Osteocyte (in vitro differentiated cells): ENCODE measurements at regions not wholly inside any gene's neighbourhood (a gene's known extent, or its start where the extent isn't known, plus 50 kb on each side); places are given as distances from the start of the nearest gene placed in this dataset.

Experiments used
- DNase-seq: peaks from one replicate; pipeline ENCODE4 v3.0.0; 2021; ENCODE audit warnings: mixed read lengths; ENCODE audit not compliant: unreplicated experiment; ENCODE audit errors: extremely low spot score
- H3K27ac Mint-ChIP-seq: one replicate; pipeline ENCODE4 v1.8.0; 2021; ENCODE audit warnings: mild to moderate bottlenecking, mixed read lengths; ENCODE audit not compliant: unreplicated experiment
- H3K27me3 Mint-ChIP-seq: one replicate; pipeline ENCODE4 v1.8.0; 2021; ENCODE audit warnings: mixed read lengths; ENCODE audit not compliant: unreplicated experiment
- H3K36me3 Mint-ChIP-seq: one replicate; pipeline ENCODE4 v1.8.0; 2021; ENCODE audit warnings: mixed read lengths; ENCODE audit not compliant: unreplicated experiment
- H3K4me1 Mint-ChIP-seq: one replicate; pipeline ENCODE4 v1.8.0; 2021; ENCODE audit warnings: mixed read lengths; ENCODE audit not compliant: unreplicated experiment
- H3K4me3 Mint-ChIP-seq: one replicate; pipeline ENCODE4 v1.8.0; 2021; ENCODE audit warnings: mild to moderate bottlenecking, moderate library complexity, mixed read lengths; ENCODE audit not compliant: unreplicated experiment
- H3K9me3 Mint-ChIP-seq: one replicate; pipeline ENCODE4 v1.8.0; 2021; ENCODE audit warnings: mixed read lengths; ENCODE audit not compliant: unreplicated experiment
- CTCF ChIP-seq: fragments of 200-600 bp; sonication (generic); IDR thresholded peaks from 2 replicates; pipeline ENCODE4 v1.5.0; 2021; ENCODE audit warnings: antibody characterized with exemption, mild to moderate bottlenecking, moderate library complexity

- Mint-ChIP-seq H3K36me3 (no peaks in the 10 kb centered on the region), H3K4me3 (no peak overlapping the region), H3K27me3 (no peaks in the 10 kb centered on the region), H3K27ac (no peak overlapping the region), H3K4me1 (no peaks in the 10 kb centered on the region), H3K9me3 (peaks cover 31% of the 10 kb centered on the region)
- no peak for TF ChIP-seq CTCF
- no peak for DNase-seq
These were observed 2033.8 kb upstream of the WWC1 start for GRCh38 chr5:166257661-166258060.

- no peak for TF ChIP-seq CTCF
- H3K4me1 Mint-ChIP-seq, result no peaks in the 10 kb centered on the region
- DNase-seq, result no peak
These were observed 2029.0 kb upstream of the WWC1 start for GRCh38 chr5:166262395-166262794.

GRCh38 chr5:166267907-166268306, 2023.5 kb upstream of the WWC1 start:
- TF ChIP-seq CTCF, result no peak
- H3K9me3 Mint-ChIP-seq, result peaks cover 27% of the 10 kb centered on the region
- no peak for DNase-seq
- no peak overlapping the region for H3K4me3 Mint-ChIP-seq
- H3K27me3 Mint-ChIP-seq, result no peaks in the 10 kb centered on the region
- H3K36me3 Mint-ChIP-seq, result no peaks in the 10 kb centered on the region
- no peak overlapping the region for H3K27ac Mint-ChIP-seq
- H3K4me1 Mint-ChIP-seq, result no peaks in the 10 kb centered on the region

More at GRCh38 chr5:166262395-166262794, 2029.0 kb upstream of the WWC1 start:
- H3K36me3 Mint-ChIP-seq, result no peaks in the 10 kb centered on the region
- no peak overlapping the region for H3K27ac Mint-ChIP-seq
- H3K4me3 Mint-ChIP-seq, result no peak overlapping the region
- no peaks in the 10 kb centered on the region for H3K27me3 Mint-ChIP-seq
- peaks cover 27% of the 10 kb centered on the region for H3K9me3 Mint-ChIP-seq

GRCh38 chr5:166270712-166271111, 2020.7 kb upstream of the WWC1 start:
- no peak for DNase-seq
- H3K27ac Mint-ChIP-seq, result no peak overlapping the region
- no peaks in the 10 kb centered on the region for H3K36me3 Mint-ChIP-seq
- H3K27me3 Mint-ChIP-seq, result no peaks in the 10 kb centered on the region
- H3K4me3 Mint-ChIP-seq, result no peak overlapping the region
- H3K9me3 Mint-ChIP-seq, result peaks cover 19% of the 10 kb centered on the region
- TF ChIP-seq CTCF, result no peak
- no peaks in the 10 kb centered on the region for H3K4me1 Mint-ChIP-seq

- no peaks in the 10 kb centered on the region for H3K27me3 Mint-ChIP-seq
- H3K9me3 Mint-ChIP-seq, result peaks cover 24% of the 10 kb centered on the region
- no peak for DNase-seq
- no peaks in the 10 kb centered on the region for H3K36me3 Mint-ChIP-seq
- no peak for TF ChIP-seq CTCF
- H3K27ac Mint-ChIP-seq, result no peak overlapping the region
- H3K4me1 Mint-ChIP-seq, result no peaks in the 10 kb centered on the region
- H3K4me3 Mint-ChIP-seq, result no peak overlapping the region
These were observed 2015.4 kb upstream of the WWC1 start for GRCh38 chr5:166276006-166276405.
